GM18870 (cell line): ENCODE measurements at regions not wholly inside any gene's neighbourhood (a gene's known extent, or its start where the extent isn't known, plus 50 kb on each side); places are given as distances from the start of the nearest gene placed in this dataset.

ENCODE experiments used
- ATAC-seq: cut with Tn5 transposase; IDR thresholded peaks from one replicate; pipeline ENCODE4 v1.9.1; 2021; ENCODE audit warnings: moderate library complexity; ENCODE audit not compliant: unreplicated experiment

GRCh38 chr2:56444339-56444738 lies 260.5 kb downstream of the CCDC85A start:
- no peak for ATAC-seq

- ATAC-seq, result no peak
Measured at GRCh38 chr2:56448403-56449001, 264.7 kb downstream of the CCDC85A start.

GRCh38 chr2:56449002-56449431 lies 265.2 kb downstream of the CCDC85A start:
- no peak for ATAC-seq

GRCh38 chr2:56449449-56449860 lies 265.7 kb downstream of the CCDC85A start:
- no peak for ATAC-seq

GRCh38 chr2:56450047-56450446 lies 266.3 kb downstream of the CCDC85A start:
- no peak for ATAC-seq

- ATAC-seq, result no peak
Measured at GRCh38 chr2:56450772-56451171, 267.0 kb downstream of the CCDC85A start.

- no peak for ATAC-seq
Measured at GRCh38 chr2:56455642-56456041, 271.9 kb downstream of the CCDC85A start.

GRCh38 chr2:56456791-56457190 lies 273.0 kb downstream of the CCDC85A start:
- ATAC-seq, result no peak

- ATAC-seq, result no peak
Measured at GRCh38 chr2:56460508-56460907, 276.7 kb downstream of the CCDC85A start.

- ATAC-seq, result no peak
Measured at GRCh38 chr2:56464066-56464465, 280.3 kb downstream of the CCDC85A start.

GRCh38 chr2:56464613-56465012 lies 280.8 kb downstream of the CCDC85A start:
- ATAC-seq, result no peak

- no peak for ATAC-seq
Measured at GRCh38 chr2:56465491-56465890, 281.7 kb downstream of the CCDC85A start.

- ATAC-seq, result no peak
Measured at GRCh38 chr2:56473524-56473923, 289.7 kb downstream of the CCDC85A start.

- ATAC-seq, result no peak
Measured at GRCh38 chr2:56474412-56475158, 290.8 kb downstream of the CCDC85A start.

GRCh38 chr2:56475191-56475590 lies 291.4 kb downstream of the CCDC85A start:
- no peak for ATAC-seq

- ATAC-seq, result no peak
Measured at GRCh38 chr2:56476509-56477071, 292.8 kb downstream of the CCDC85A start.

- ATAC-seq, result no peak
Measured at GRCh38 chr2:56478027-56478426, 294.2 kb downstream of the CCDC85A start.

- ATAC-seq, result no peak
Measured at GRCh38 chr2:56483081-56483480, 299.3 kb downstream of the CCDC85A start.

GRCh38 chr2:56484906-56485305 lies 301.1 kb downstream of the CCDC85A start:
- ATAC-seq, result no peak

- ATAC-seq, result no peak
Measured at GRCh38 chr2:56500317-56500716, 316.5 kb downstream of the CCDC85A start.

- ATAC-seq, result no peak
Measured at GRCh38 chr2:56502616-56503015, 318.8 kb downstream of the CCDC85A start.

- ATAC-seq, result no peak
Measured at GRCh38 chr2:56505885-56506284, 322.1 kb downstream of the CCDC85A start.
